ENCODE measurements at regions not wholly inside any gene's neighbourhood (a gene's known extent, or its start where the extent isn't known, plus 50 kb on each side); places are given as distances from the start of the nearest gene placed in this dataset.

DNA sequence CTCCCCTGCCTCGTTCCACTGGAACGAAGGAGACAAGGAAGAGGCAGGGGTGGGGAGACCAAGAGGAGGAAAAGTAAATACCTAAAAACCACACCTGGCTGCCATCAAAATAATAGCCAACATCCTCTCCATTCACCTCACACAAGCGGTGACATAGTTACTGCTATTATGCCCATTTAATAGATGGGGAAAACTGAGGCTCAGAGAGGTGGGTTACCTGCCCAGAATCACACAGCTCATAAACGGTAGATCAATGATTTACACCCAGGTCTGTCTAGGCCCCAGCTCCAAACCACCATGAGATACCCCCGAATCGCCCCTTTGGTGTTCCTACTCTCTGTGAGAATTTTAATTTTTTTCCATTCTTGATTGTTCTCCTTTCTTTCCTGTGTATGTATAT is 253.8 kb downstream of the BMP7 start:
- no peak for DNase-seq (ENCODE audit: low read depth, low spot score)
- peaks cover 5% of the 10 kb centered on the region for H3K27me3 ChIP-seq (ENCODE audit: control insufficient read depth, insufficient read depth, low read length)
- H3K9me3 ChIP-seq (ENCODE audit: control insufficient read depth, insufficient read depth, low read length) = no peaks in the 10 kb centered on the region
- ChIA-PET CTCF (no interaction called here), POLR2A (no interaction called here)
- TF ChIP-seq, protein P1, sequence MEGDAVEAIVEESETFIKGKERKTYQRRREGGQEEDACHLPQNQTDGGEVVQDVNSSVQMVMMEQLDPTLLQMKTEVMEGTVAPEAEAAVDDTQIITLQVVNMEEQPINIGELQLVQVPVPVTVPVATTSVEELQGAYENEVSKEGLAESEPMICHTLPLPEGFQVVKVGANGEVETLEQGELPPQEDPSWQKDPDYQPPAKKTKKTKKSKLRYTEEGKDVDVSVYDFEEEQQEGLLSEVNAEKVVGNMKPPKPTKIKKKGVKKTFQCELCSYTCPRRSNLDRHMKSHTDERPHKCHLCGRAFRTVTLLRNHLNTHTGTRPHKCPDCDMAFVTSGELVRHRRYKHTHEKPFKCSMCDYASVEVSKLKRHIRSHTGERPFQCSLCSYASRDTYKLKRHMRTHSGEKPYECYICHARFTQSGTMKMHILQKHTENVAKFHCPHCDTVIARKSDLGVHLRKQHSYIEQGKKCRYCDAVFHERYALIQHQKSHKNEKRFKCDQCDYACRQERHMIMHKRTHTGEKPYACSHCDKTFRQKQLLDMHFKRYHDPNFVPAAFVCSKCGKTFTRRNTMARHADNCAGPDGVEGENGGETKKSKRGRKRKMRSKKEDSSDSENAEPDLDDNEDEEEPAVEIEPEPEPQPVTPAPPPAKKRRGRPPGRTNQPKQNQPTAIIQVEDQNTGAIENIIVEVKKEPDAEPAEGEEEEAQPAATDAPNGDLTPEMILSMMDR (IDR thresholded peaks at IDR 0.05; ENCODE audit: low read depth, low read length) = no peak
- H3K4me3 ChIP-seq (ENCODE audit: low read depth, low read length) = no peak overlapping the region
- H3K27ac ChIP-seq (ENCODE audit: low read depth, low read length) = no peak overlapping the region

DNA sequence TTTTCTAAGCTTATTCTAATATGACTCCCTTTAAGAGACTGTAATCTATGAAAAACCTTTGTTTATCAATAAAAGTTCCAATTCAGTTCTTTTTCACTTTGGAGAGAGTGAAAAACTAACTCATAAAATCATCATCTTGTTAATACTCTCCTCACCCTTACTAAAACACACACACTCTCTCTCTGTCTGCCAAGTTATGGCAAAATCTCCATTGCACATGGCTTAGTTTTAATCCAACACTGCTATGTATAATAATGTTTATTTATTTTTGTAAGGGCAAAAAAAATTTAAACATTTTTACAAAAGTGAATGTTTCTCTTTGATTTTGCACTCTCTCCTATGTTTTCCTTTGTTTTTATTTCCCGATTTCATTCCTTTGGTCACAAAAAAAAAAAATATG is 253.2 kb downstream of the BMP7 start:
- peaks cover 5% of the 10 kb centered on the region for H3K27me3 ChIP-seq (ENCODE audit: control insufficient read depth, insufficient read depth, low read length)
- no peak overlapping the region for H3K27ac ChIP-seq (ENCODE audit: low read depth, low read length)
- TF ChIP-seq, protein P1 (IDR thresholded peaks at IDR 0.05; ENCODE audit: low read depth, low read length) = no peak
- ChIA-PET POLR2A (no interaction called here), CTCF (no interaction called here)
- no peaks in the 10 kb centered on the region for H3K9me3 ChIP-seq (ENCODE audit: control insufficient read depth, insufficient read depth, low read length)
- H3K4me3 ChIP-seq (ENCODE audit: low read depth, low read length) = no peak overlapping the region
- DNase-seq (ENCODE audit: low read depth, low spot score) = no peak

DNA sequence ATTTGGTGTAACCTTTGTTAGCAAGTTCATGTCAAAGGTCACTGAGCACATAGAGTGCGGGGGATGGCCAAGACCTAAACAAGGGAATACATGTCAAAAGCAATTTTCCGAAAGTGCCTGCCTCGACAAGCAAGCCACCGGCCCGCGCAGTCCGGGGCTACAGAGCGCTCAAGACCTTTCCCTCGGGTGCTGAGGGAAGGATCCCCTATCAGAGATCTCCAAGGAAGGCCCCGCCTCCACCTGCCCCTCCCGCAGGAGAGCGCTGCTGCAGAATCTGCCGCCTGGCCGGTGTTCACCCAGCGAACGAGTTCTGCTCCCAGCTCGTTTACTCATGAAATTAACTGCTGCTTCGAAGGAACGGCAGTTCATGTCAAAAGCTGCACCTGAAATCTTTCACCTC is 252.7 kb downstream of the BMP7 start:
- Histone ChIP-seq H3K4me3 (ENCODE audit: low read depth, low read length) (no peak overlapping the region), H3K9me3 (ENCODE audit: control insufficient read depth, insufficient read depth, low read length) (no peaks in the 10 kb centered on the region), H3K27me3 (ENCODE audit: control insufficient read depth, insufficient read depth, low read length) (peaks cover 5% of the 10 kb centered on the region), H3K27ac (ENCODE audit: low read depth, low read length) (no peak overlapping the region)
- ChIA-PET CTCF (no interaction called here), POLR2A (no interaction called here)
- TF ChIP-seq, protein P1 (IDR thresholded peaks at IDR 0.05; ENCODE audit: low read depth, low read length) = no peak
- DNase-seq (ENCODE audit: low read depth, low spot score) = no peak

DNA sequence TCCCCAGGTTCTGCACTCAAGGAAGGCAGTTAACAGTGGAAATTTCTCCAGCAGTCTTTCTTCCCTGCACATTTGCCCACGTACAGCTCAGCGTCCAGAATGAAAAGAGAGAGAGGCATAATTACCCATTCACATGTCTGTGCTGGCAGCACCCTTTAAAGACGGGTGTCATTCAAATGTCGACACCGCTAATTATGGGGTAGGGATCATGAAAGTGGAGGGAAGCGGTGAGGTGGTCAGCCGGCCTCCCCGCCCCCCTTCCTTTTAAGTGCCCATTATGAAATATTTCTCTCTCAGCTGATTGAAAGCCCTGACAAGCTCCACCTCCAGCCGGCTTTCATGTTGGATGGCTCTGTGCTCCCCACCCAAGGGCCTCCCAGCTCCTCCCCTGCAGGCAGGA is 246.1 kb downstream of the BMP7 start:
- H3K9me3 ChIP-seq (ENCODE audit: control insufficient read depth, insufficient read depth, low read length) = no peaks in the 10 kb centered on the region
- no peak overlapping the region for H3K27ac ChIP-seq (ENCODE audit: low read depth, low read length)
- peaks cover 3% of the 10 kb centered on the region for H3K27me3 ChIP-seq (ENCODE audit: control insufficient read depth, insufficient read depth, low read length)
- H3K4me3 ChIP-seq (ENCODE audit: low read depth, low read length) = no peak overlapping the region
- TF ChIP-seq, protein P1 (IDR thresholded peaks at IDR 0.05; ENCODE audit: low read depth, low read length) = no peak
- no peak for DNase-seq (ENCODE audit: low read depth, low spot score)
- ChIA-PET CTCF (no interaction called here), POLR2A (no interaction called here)

DNA sequence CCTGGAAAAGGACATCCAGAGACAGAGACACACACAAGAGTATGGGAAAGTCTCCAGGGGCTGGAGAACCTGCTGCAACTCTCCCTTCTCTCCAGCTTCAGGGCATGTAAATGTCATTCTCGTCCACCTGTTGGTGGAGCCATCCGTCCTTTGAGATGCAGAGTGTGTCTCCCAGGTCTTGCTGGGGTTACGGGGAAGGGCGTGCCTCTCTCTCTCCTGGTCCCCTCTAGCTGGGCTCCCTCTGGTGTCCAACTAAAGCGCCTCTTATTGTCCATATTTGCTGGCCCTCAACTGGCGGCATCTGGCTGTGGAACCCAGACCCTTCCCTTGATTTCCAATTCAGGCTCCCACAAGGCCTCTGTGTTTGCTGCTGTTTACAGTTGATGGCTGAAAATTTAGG is 244.1 kb downstream of the BMP7 start:
- TF ChIP-seq, protein P1 (IDR thresholded peaks at IDR 0.05; ENCODE audit: low read depth, low read length) = no peak
- ChIA-PET CTCF (no interaction called here), POLR2A (no interaction called here)
- Histone ChIP-seq H3K9me3 (ENCODE audit: control insufficient read depth, insufficient read depth, low read length) (no peaks in the 10 kb centered on the region), H3K4me3 (ENCODE audit: low read depth, low read length) (no peak overlapping the region), H3K27ac (ENCODE audit: low read depth, low read length) (no peak overlapping the region), H3K27me3 (ENCODE audit: control insufficient read depth, insufficient read depth, low read length) (peaks cover 3% of the 10 kb centered on the region)
- no peak for DNase-seq (ENCODE audit: low read depth, low spot score)

All from AG04450 (cell line).